PC-3 (cell line): ENCODE measurements at regions not wholly inside any gene's neighbourhood (a gene's known extent, or its start where the extent isn't known, plus 50 kb on each side); places are given as distances from the start of the nearest gene placed in this dataset.

Experiments
- ATAC-seq: fragments of 200-7000 bp; cut with Tn5 transposase; 2 replicates; pipeline ENCODE4 v1.9.1; 2020; ENCODE audit warnings: mild to moderate bottlenecking, moderate library complexity
- BruUV-seq: library from RNA; stranded (reverse); fragments of 400-500 nt; replicated peaks from 2 replicates; lab custom pipeline; 2021; lab: Mats Ljungman, UMichigan
- CTCF ChIA-PET: fragments of 300-600 bp; sonication (Branson Sonifier 250); formaldehyde crosslinking; loops from one replicate; lab custom pipeline; 2022; ENCODE audit warnings: antibody characterized with exemption; lab: Charles Lee
- POLR2A ChIA-PET: fragments of 300-600 bp; sonication (Branson Sonifier 250); formaldehyde crosslinking; loops from one replicate; lab custom pipeline; 2022; ENCODE audit warnings: antibody characterized with exemption; ENCODE audit not compliant: unreplicated experiment; lab: Charles Lee
- DNase-seq: peaks from one replicate; pipeline ENCODE4 v3.0.0-alpha.2; 2015
- H2AFZ ChIP-seq: fragments of 300-600 bp; sonication (generic); 2 replicates; pipeline ENCODE4 v1.6.0; 2016; ENCODE audit warnings: antibody characterized with exemption, low read length
- H3F3A ChIP-seq: fragments of 300-600 bp; sonication (generic); one replicate; pipeline ENCODE4 v1.6.0; 2017; ENCODE audit warnings: antibody characterized with exemption, low read length, control low read depth, mild to moderate bottlenecking; ENCODE audit not compliant: unreplicated experiment
- H3K27ac ChIP-seq: fragments of 300-600 bp; sonication (generic); 2 replicates; pipeline ENCODE4 v1.5.1; 2016; ENCODE audit warnings: mild to moderate bottlenecking, low read length
- H3K27me3 ChIP-seq: fragments of 300-600 bp; sonication (generic); 2 replicates; pipeline ENCODE4 v1.6.1; 2016; ENCODE audit warnings: low read length, mixed read lengths
- H3K36me3 ChIP-seq: fragments of 300-600 bp; sonication (generic); 2 replicates; pipeline ENCODE4 v1.6.1; 2016; ENCODE audit warnings: low read depth, mixed run types, low read length, mixed read lengths
- H3K4me1 ChIP-seq: fragments of 300-600 bp; sonication (generic); 2 replicates; pipeline ENCODE4 v1.5.1; 2016; ENCODE audit warnings: low read length; ENCODE audit not compliant: insufficient read depth
- H3K4me2 ChIP-seq: fragments of 300-600 bp; sonication (generic); 2 replicates; pipeline ENCODE4 v1.6.0; 2016; ENCODE audit warnings: low read length
- H3K4me3 ChIP-seq: fragments of 300-600 bp; sonication (generic); 2 replicates; pipeline ENCODE4 v1.5.1; 2016; ENCODE audit warnings: mild to moderate bottlenecking, low read length, mixed read lengths
- H3K79me2 ChIP-seq: fragments of 300-600 bp; sonication (generic); 2 replicates; pipeline ENCODE4 v1.6.1; 2017; ENCODE audit warnings: low read length, mixed read lengths
- H3K9ac ChIP-seq: fragments of 300-600 bp; sonication (generic); 2 replicates; pipeline ENCODE4 v1.6.0; 2016; ENCODE audit warnings: mild to moderate bottlenecking, low read length
- H3K9me2 ChIP-seq: fragments of 300-600 bp; sonication (generic); replicated peaks from 2 replicates; pipeline ENCODE4 v1.6.1; 2016; ENCODE audit warnings: mixed run types, low read length, mixed read lengths
- H3K9me3 ChIP-seq: fragments of 300-600 bp; sonication (generic); 2 replicates; pipeline ENCODE4 v1.6.1; 2016; ENCODE audit warnings: low read length, mixed read lengths
- H4K20me1 ChIP-seq: fragments of 300-600 bp; sonication (generic); 2 replicates; pipeline ENCODE4 v1.6.1; 2016; ENCODE audit warnings: low read length, mixed read lengths
- EZH2 ChIP-seq: fragments of 300-600 bp; sonication (generic); IDR thresholded peaks from one replicate; pipeline ENCODE4 v1.6.1; 2017; ENCODE audit warnings: antibody characterized with exemption, mild to moderate bottlenecking, low read length; ENCODE audit not compliant: unreplicated experiment
- EZH2phosphoT487 ChIP-seq: fragments of 300-600 bp; sonication (generic); IDR thresholded peaks from 2 replicates; pipeline ENCODE4 v1.6.1; 2018; ENCODE audit warnings: mild to moderate bottlenecking, antibody characterized with exemption, low read length, borderline replicate concordance
- intact Hi-C: fragments of 100-400 bp; cut with micrococcal nuclease; formaldehyde crosslinking; loops from 2 replicates; pipeline ENCODE4 v1.9.0; 2023
- TF ChIP-seq, protein P1 (sequence below): fragments of 300-600 bp; sonication (generic); conservative IDR thresholded peaks from 2 replicates; pipeline ENCODE4 v1.5.1; 2017; ENCODE audit warnings: antibody characterized with exemption, low read depth, mild to moderate bottlenecking, low read length

DNA sequence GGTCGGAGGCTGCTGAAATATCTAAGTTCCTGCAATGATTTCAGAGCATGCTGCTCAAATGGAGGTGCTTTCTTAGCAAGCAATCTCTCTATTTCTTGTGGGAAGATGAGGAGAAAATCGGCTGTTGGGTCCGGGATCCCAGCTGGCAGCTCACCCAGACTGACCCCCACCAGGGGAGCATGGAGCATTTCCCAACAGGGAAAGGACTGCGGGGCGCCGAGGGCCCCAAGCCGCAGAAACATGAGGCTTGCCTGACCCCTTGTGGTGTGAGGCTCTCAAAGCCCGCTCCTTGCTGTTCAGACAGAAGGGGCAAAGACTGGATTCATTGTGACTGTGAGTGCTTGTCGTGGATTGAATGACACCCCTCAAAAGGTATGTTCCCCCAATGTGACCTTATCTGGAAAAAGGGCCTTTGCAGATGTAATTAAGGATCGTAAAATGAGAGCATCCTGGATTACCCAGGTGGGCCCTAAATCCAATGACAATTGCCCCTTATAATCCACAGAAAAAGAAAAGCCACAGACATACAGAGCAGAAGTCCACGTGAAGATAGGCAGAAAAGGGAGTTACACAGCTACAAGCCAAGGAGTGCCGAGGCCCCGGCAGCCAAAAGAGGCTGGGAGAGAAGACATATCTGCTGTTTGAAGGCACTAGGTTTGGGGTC lies 116.3 kb upstream of the VASH1 start:
- Histone ChIP-seq H3K79me2 (no peaks in the 10 kb centered on the region), H2AFZ (no peak overlapping the region), H3K4me3 (no peak overlapping the region), H3F3A (no peaks in the 10 kb centered on the region), H3K36me3 (no peaks in the 10 kb centered on the region), H3K4me2 (no peak overlapping the region), H4K20me1 (no peaks in the 10 kb centered on the region), H3K27me3 (peaks cover 54% of the 10 kb centered on the region), H3K27ac (no peak overlapping the region), H3K9ac (no peak overlapping the region), H3K4me1 (no peaks in the 10 kb centered on the region), H3K9me2 (no peaks in the 10 kb centered on the region), H3K9me3 (no peaks in the 10 kb centered on the region)
- ChIA-PET POLR2A (no interaction called here), CTCF (interaction anchor here (0.9 kb wide), 1 partner anchor 595 kb away, joined by 4 read pairs; no protein-coding TSS in a partner anchor)
- DNase-seq (peak; percentile 50), ATAC-seq (peak; percentile 76)
- BruUV-seq: no TSS peak
- intact Hi-C loops: loop anchor here (2.0 to 10.0 kb wide), 2 partner anchors 130 to 594 kb away; no protein-coding TSS in a partner anchor
- TF ChIP-seq, protein P1, sequence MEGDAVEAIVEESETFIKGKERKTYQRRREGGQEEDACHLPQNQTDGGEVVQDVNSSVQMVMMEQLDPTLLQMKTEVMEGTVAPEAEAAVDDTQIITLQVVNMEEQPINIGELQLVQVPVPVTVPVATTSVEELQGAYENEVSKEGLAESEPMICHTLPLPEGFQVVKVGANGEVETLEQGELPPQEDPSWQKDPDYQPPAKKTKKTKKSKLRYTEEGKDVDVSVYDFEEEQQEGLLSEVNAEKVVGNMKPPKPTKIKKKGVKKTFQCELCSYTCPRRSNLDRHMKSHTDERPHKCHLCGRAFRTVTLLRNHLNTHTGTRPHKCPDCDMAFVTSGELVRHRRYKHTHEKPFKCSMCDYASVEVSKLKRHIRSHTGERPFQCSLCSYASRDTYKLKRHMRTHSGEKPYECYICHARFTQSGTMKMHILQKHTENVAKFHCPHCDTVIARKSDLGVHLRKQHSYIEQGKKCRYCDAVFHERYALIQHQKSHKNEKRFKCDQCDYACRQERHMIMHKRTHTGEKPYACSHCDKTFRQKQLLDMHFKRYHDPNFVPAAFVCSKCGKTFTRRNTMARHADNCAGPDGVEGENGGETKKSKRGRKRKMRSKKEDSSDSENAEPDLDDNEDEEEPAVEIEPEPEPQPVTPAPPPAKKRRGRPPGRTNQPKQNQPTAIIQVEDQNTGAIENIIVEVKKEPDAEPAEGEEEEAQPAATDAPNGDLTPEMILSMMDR: peak; percentile 83
- TF ChIP-seq EZH2: no peak

DNA sequence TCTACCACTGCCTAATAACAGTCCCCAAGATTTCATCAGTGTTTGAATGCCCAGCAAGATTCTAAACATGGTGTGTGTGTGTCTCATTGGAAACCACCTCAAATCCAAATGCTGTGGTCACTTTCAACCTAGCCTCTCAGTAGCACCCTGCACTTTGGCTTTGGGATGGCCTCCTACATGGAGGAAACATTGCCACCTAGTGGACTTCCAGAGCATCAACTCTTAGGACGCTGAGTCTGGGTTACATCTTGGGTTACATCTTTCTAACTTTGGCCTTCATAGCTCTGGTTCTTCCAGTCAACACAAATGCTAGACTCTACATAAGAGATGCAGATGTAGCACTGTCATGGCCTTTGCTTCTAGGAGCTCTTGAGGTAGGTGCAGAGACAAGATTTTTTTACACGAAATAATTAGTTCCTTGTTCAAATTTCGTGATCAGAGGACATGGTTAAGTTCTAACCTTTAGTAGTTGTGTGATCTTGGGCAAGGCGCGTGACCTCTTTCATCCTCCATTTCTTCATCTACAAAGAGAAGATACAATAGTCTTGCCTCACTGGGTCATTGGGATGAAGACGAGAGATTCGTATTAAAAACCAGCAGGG lies 113.5 kb upstream of the VASH1 start:
- Histone ChIP-seq H3K79me2 (no peaks in the 10 kb centered on the region), H2AFZ (no peak overlapping the region), H3K4me3 (no peak overlapping the region), H3K9ac (no peak overlapping the region), H3K9me3 (no peaks in the 10 kb centered on the region), H3K27me3 (peaks cover 53% of the 10 kb centered on the region; the same call in 1 of the 2 replicates), H3F3A (no peaks in the 10 kb centered on the region), H3K4me1 (no peaks in the 10 kb centered on the region), H3K9me2 (no peaks in the 10 kb centered on the region), H3K4me2 (no peak overlapping the region), H3K27ac (no peak overlapping the region), H3K36me3 (no peaks in the 10 kb centered on the region), H4K20me1 (no peaks in the 10 kb centered on the region)
- ATAC-seq: peak; percentile 83
- intact Hi-C loops: loop anchor here (10.0 kb wide), 1 partner anchor 133 kb away; no protein-coding TSS in a partner anchor
- POLR2A ChIA-PET: no interaction called here
- peak; percentile 71 for DNase-seq
- TF ChIP-seq, protein P1: peak; percentile 89
- TF ChIP-seq EZH2 (no peak), EZH2phosphoT487 (no peak)
- no TSS peak for BruUV-seq
- CTCF ChIA-PET: interaction anchor here (0.6 kb wide), 1 partner anchor 597 kb away, joined by 3 read pairs; no protein-coding TSS in a partner anchor
